Transverse colon (tissue), 4 donors: ENCODE measurements at regions not wholly inside any gene's neighbourhood (a gene's known extent, or its start where the extent isn't known, plus 50 kb on each side); places are given as distances from the start of the nearest gene placed in this dataset.

Experiments used
- DNase-seq: peaks from one replicate; pipeline ENCODE4 v3.0.0-alpha.2; 2019
- H3K27ac ChIP-seq, 4 donors: fragments of 200-600 bp; sonication (generic); 2 replicates each; pipeline ENCODE4 v1.5.1; 2016 to 2018; ENCODE audit warnings: inconsistent platforms in 4 of 4
- H3K27me3 ChIP-seq: fragments of 200-600 bp; sonication (generic); 2 replicates; pipeline ENCODE4 v1.5.1; 2017; ENCODE audit warnings: inconsistent platforms
- H3K36me3 ChIP-seq, 4 donors: fragments of 200-600 bp; sonication (generic); 2 replicates each; pipeline ENCODE4 v1.5.1; 2017 to 2019; ENCODE audit warnings: inconsistent platforms in 4 of 4
- H3K4me1 ChIP-seq, 4 donors: fragments of 200-600 bp; sonication (generic); 2 replicates each; pipeline ENCODE4 v1.5.1; 2017 to 2020; ENCODE audit warnings: inconsistent platforms in 4 of 4
- H3K4me3 ChIP-seq, 4 donors: fragments of 200-600 bp; sonication (generic); 1 replicate in 1 of 4; 2 replicates in 3 of 4; pipeline versions ENCODE4 v1.5.1 to v1.6.1; 2017 to 2019; ENCODE audit warnings: inconsistent platforms in 4 of 4
- H3K9me3 ChIP-seq, 2 donors: fragments of 200-600 bp; sonication (generic); 2 replicates each; pipeline ENCODE4 v1.5.1; 2017 to 2019; ENCODE audit warnings: inconsistent platforms in 2 of 2
- CTCF ChIP-seq, 5 experiments: fragments of 200-600 bp in 3 of 5; fragments of 450-650 bp in 2 of 5; sonication (generic) in 3 of 5; IDR thresholded peaks; 1 replicate in 2 of 5; 2 replicates in 3 of 5; pipeline ENCODE4 v1.5.1; 2016 to 2017; ENCODE audit warnings: antibody characterized with exemption in 5 of 5, inconsistent platforms in 3 of 5, mild to moderate bottlenecking in 2 of 5, moderate library complexity in 1 of 5
- EP300 ChIP-seq: sonication (generic); formaldehyde crosslinking; IDR thresholded peaks from one replicate; pipeline ENCODE4 v1.6.1; 2017; ENCODE audit warnings: antibody characterized with exemption, low read depth
- POLR2A ChIP-seq: fragments of 450-650 bp; IDR thresholded peaks from one replicate; pipeline ENCODE4 v1.6.1; 2016; ENCODE audit warnings: antibody characterized with exemption, mild to moderate bottlenecking, moderate library complexity
- POLR2AphosphoS5 ChIP-seq, 3 donors: sonication (generic); formaldehyde crosslinking; IDR thresholded peaks; one replicate each; pipeline ENCODE4 v1.6.1; 2016; ENCODE audit warnings: antibody characterized with exemption in 3 of 3
- WGBS, 2 donors: methylation state at CpG; one replicate each; pipeline ENCODE4 v1.1.5; 2018; ENCODE audit warnings: low coverage in 1 of 2; 5-methylcytosine and 5-hydroxymethylcytosine counted together
- in situ Hi-C, 4 donors: fragments of 200-750 bp; cut with MboI; loops; one replicate each; pipeline versions ENCODE4 v1.15.0 to v1.15.1; 2017; ENCODE audit warnings: low sequenced_read_pairs in 3 of 4, low pct_ligation_motif_present in 1 of 4, low pct_unique_long_range_greater_than_20kb in 1 of 4
- intact Hi-C: fragments of 100-400 bp; cut with DNase I; formaldehyde crosslinking; loops from one replicate; pipeline ENCODE4 v1.15.1; 2023; ENCODE audit warnings: low total_unique reads

- Histone ChIP-seq H3K4me3 (no peak overlapping the region), H3K27me3 (no peaks in the 10 kb centered on the region), H3K4me1 (no peaks in the 10 kb centered on the region), H3K27ac (no peak overlapping the region), H3K36me3 (no peaks in the 10 kb centered on the region), H3K9me3 (no peaks in the 10 kb centered on the region)
- intact Hi-C loops (no loop called here), in situ Hi-C loops (no loop called here)
- TF ChIP-seq EP300 (no peak), CTCF (IDR thresholded peaks at IDR 0.05) (no peak), POLR2A (no peak), POLR2AphosphoS5 (IDR thresholded peaks at IDR 0.05) (no peak)
- no peak for DNase-seq
- 72 to 79% methylated on average over 5 of the region's 5 CpGs for WGBS, 2 donors
Observed at GRCh38 chr9:28031521-28032267, 458.4 kb upstream of the C9orf72 start.

GRCh38 chr9:28032268-28032590, 458.9 kb upstream of the C9orf72 start:
- no peaks in the 10 kb centered on the region for H3K36me3 ChIP-seq
- H3K9me3 ChIP-seq, result no peaks in the 10 kb centered on the region
- TF ChIP-seq POLR2AphosphoS5 (IDR thresholded peaks at IDR 0.05), result no peak
- TF ChIP-seq CTCF (IDR thresholded peaks at IDR 0.05), result no peak
- no peak for TF ChIP-seq POLR2A
- no peak for TF ChIP-seq EP300
- no peak overlapping the region for H3K27ac ChIP-seq
- WGBS, 2 donors, result 81 to 100% methylated on average over 2 of the region's 2 CpGs
- no peaks in the 10 kb centered on the region for H3K27me3 ChIP-seq
- intact Hi-C loops (no loop called here), in situ Hi-C loops (no loop called here)
- H3K4me1 ChIP-seq, result no peaks in the 10 kb centered on the region
- DNase-seq, result no peak
- no peak overlapping the region for H3K4me3 ChIP-seq

- Histone ChIP-seq H3K36me3 (no peaks in the 10 kb centered on the region), H3K27me3 (no peaks in the 10 kb centered on the region), H3K4me1 (no peaks in the 10 kb centered on the region), H3K27ac (no peak overlapping the region), H3K4me3 (no peak overlapping the region), H3K9me3 (no peaks in the 10 kb centered on the region)
- DNase-seq, result no peak
- WGBS, 2 donors, result 56 to 57% methylated on average over 6 of the region's 6 CpGs
- TF ChIP-seq CTCF (IDR thresholded peaks at IDR 0.05) (no peak), EP300 (no peak), POLR2AphosphoS5 (IDR thresholded peaks at IDR 0.05) (no peak), POLR2A (no peak)
- intact Hi-C loops (no loop called here), in situ Hi-C loops (no loop called here)
Observed at GRCh38 chr9:28034242-28034641, 461.0 kb upstream of the C9orf72 start.

GRCh38 chr9:28037968-28038367, 464.7 kb upstream of the C9orf72 start:
- no peak for DNase-seq
- Histone ChIP-seq H3K9me3 (no peaks in the 10 kb centered on the region), H3K36me3 (no peaks in the 10 kb centered on the region), H3K4me1 (no peaks in the 10 kb centered on the region), H3K27ac (no peak overlapping the region), H3K4me3 (no peak overlapping the region), H3K27me3 (no peaks in the 10 kb centered on the region)
- WGBS, 2 donors, result 83 to 85% methylated on average over 1 of the region's 1 CpG
- in situ Hi-C loops, result no loop called here
- no peak for TF ChIP-seq POLR2AphosphoS5 (IDR thresholded peaks at IDR 0.05)
- no peak for TF ChIP-seq EP300
- TF ChIP-seq CTCF (IDR thresholded peaks at IDR 0.05), result no peak
- no peak for TF ChIP-seq POLR2A
- intact Hi-C loops, result no loop called here
